HEK293 (cell line): ENCODE measurements at regions not wholly inside any gene's neighbourhood (a gene's known extent, or its start where the extent isn't known, plus 50 kb on each side); places are given as distances from the start of the nearest gene placed in this dataset.

Experiments used
- CTCF ChIA-PET: fragments of 350-600 bp; formaldehyde crosslinking; extraction: SDS; loops from one replicate; lab custom pipeline; 2021; ENCODE audit warnings: antibody characterized with exemption; lab: Yijun Ruan, JAX
- POLR2A ChIA-PET: fragments of 300-600 bp; formaldehyde crosslinking; extraction: SDS; loops from one replicate; lab custom pipeline; 2020; ENCODE audit warnings: antibody characterized with exemption, inconsistent platforms; lab: Yijun Ruan, JAX
- H3K27ac ChIP-seq: fragments of 200-500 bp; sonication (Bioruptor generic); 2 replicates; pipeline ENCODE4 v1.5.1; 2014; ENCODE audit warnings: low read depth, low read length, control low read depth, inconsistent platforms; ENCODE audit errors: extremely low read depth
- H3K36me3 ChIP-seq, 2 experiments: fragments of 200-500 bp in 1 of 2; sonication (Bioruptor generic) in 1 of 2; 1 replicate in 1 of 2; 2 replicates in 1 of 2; pipeline ENCODE4 v1.5.1; 2014 to 2017; ENCODE audit warnings: inconsistent platforms in 2 of 2, low read length in 2 of 2; ENCODE audit not compliant: control insufficient read depth in 2 of 2, insufficient read depth in 1 of 2
- H3K4me1 ChIP-seq: fragments of 200-500 bp; sonication (Bioruptor generic); 2 replicates; pipeline ENCODE4 v1.5.1; 2014; ENCODE audit warnings: mild to moderate bottlenecking, low read length, inconsistent platforms; ENCODE audit not compliant: control insufficient read depth, insufficient read depth
- H3K4me3 ChIP-seq: 2 replicates; pipeline ENCODE4 v1.5.1; 2011; ENCODE audit warnings: low read depth, mild to moderate bottlenecking, control low read depth, low read length, moderate library complexity
- H3K9me3 ChIP-seq: fragments of 200-500 bp; sonication (Bioruptor generic); 2 replicates; pipeline ENCODE4 v1.5.1; 2014; ENCODE audit warnings: low read depth, low read length, inconsistent platforms; ENCODE audit not compliant: control insufficient read depth, insufficient read depth
- BCL11A ChIP-seq: fragments of 450-650 bp; formaldehyde crosslinking; IDR thresholded peaks from 2 replicates; pipeline ENCODE4 v1.5.1; 2016; ENCODE audit warnings: low read depth, missing biosample characterization, missing genetic modification characterization
- FEZF1 ChIP-seq: fragments of 450-650 bp; formaldehyde crosslinking; IDR thresholded peaks from 2 replicates; pipeline ENCODE4 v1.5.1; 2016; ENCODE audit warnings: missing biosample characterization, missing genetic modification characterization
- GLIS1 ChIP-seq: fragments of 450-650 bp; formaldehyde crosslinking; IDR thresholded peaks from 2 replicates; pipeline ENCODE4 v1.5.1; 2016; ENCODE audit warnings: missing biosample characterization, missing genetic modification characterization
- MYNN ChIP-seq: fragments of 450-650 bp; formaldehyde crosslinking; IDR thresholded peaks from 2 replicates; pipeline ENCODE4 v1.5.1; 2016; ENCODE audit warnings: missing biosample characterization, missing genetic modification characterization, borderline replicate concordance
- OVOL3 ChIP-seq: fragments of 450-650 bp; formaldehyde crosslinking; IDR thresholded peaks from 2 replicates; pipeline ENCODE4 v1.5.1; 2016; ENCODE audit warnings: missing biosample characterization, missing genetic modification characterization
- RBAK ChIP-seq: fragments of 450-650 bp; formaldehyde crosslinking; IDR thresholded peaks from 2 replicates; pipeline ENCODE4 v1.5.1; 2016; ENCODE audit warnings: missing biosample characterization, missing genetic modification characterization
- SALL2 ChIP-seq: fragments of 450-650 bp; formaldehyde crosslinking; IDR thresholded peaks from 2 replicates; pipeline ENCODE4 v1.5.0; 2017; ENCODE audit warnings: missing biosample characterization, mild to moderate bottlenecking, missing genetic modification characterization, borderline replicate concordance
- WT1 ChIP-seq: fragments of 450-650 bp; formaldehyde crosslinking; IDR thresholded peaks from 2 replicates; pipeline ENCODE4 v1.5.1; 2016; ENCODE audit warnings: missing biosample characterization, missing genetic modification characterization
- ZBTB26 ChIP-seq: fragments of 450-650 bp; formaldehyde crosslinking; optimal IDR thresholded peaks from 2 replicates; pipeline ENCODE3; 2016; ENCODE audit warnings: missing biosample characterization, mild to moderate bottlenecking, missing genetic modification characterization
- ZNF202 ChIP-seq: fragments of 450-650 bp; formaldehyde crosslinking; IDR thresholded peaks from 2 replicates; pipeline ENCODE4 v1.5.1; 2016; ENCODE audit warnings: missing biosample characterization, missing genetic modification characterization, borderline replicate concordance
- ZNF211 ChIP-seq: fragments of 450-650 bp; formaldehyde crosslinking; IDR thresholded peaks from 2 replicates; pipeline ENCODE4 v1.5.1; 2016; ENCODE audit warnings: low read depth, missing biosample characterization, missing genetic modification characterization
- ZNF37A ChIP-seq: fragments of 450-650 bp; IDR thresholded peaks from 2 replicates; pipeline ENCODE4 v1.5.1; 2018; ENCODE audit warnings: missing biosample characterization, missing genetic modification characterization
- ZNF510 ChIP-seq: fragments of 450-650 bp; formaldehyde crosslinking; IDR thresholded peaks from 2 replicates; pipeline ENCODE4 v1.5.1; 2018; ENCODE audit warnings: mild to moderate bottlenecking, missing genetic modification characterization, missing biosample characterization; ENCODE audit not compliant: insufficient replicate concordance
- ZNF549 ChIP-seq: fragments of 450-650 bp; IDR thresholded peaks from 2 replicates; pipeline ENCODE4 v1.5.1; 2018; ENCODE audit warnings: missing biosample characterization, missing genetic modification characterization, mild to moderate bottlenecking, inconsistent platforms, moderate library complexity
- ZNF555 ChIP-seq: fragments of 450-650 bp; formaldehyde crosslinking; conservative IDR thresholded peaks from 2 replicates; pipeline ENCODE4 v1.5.1; 2017; ENCODE audit warnings: missing biosample characterization, mild to moderate bottlenecking, missing genetic modification characterization, inconsistent platforms
- ZNF600 ChIP-seq: fragments of 450-650 bp; formaldehyde crosslinking; IDR thresholded peaks from 2 replicates; pipeline ENCODE4 v1.5.1; 2016; ENCODE audit warnings: missing biosample characterization, missing genetic modification characterization
- ZNF624 ChIP-seq: fragments of 450-650 bp; formaldehyde crosslinking; IDR thresholded peaks from 2 replicates; pipeline ENCODE4 v1.5.1; 2017; ENCODE audit warnings: missing biosample characterization, missing genetic modification characterization
- ZNF626 ChIP-seq: fragments of 450-650 bp; sonication (Bioruptor Pico); formaldehyde crosslinking; IDR thresholded peaks from 2 replicates; pipeline ENCODE4 v1.5.1; 2018; ENCODE audit warnings: missing biosample characterization, missing genetic modification characterization, inconsistent platforms
- ZNF629 ChIP-seq: fragments of 450-650 bp; formaldehyde crosslinking; IDR thresholded peaks from 2 replicates; pipeline ENCODE4 v1.5.1; 2017; ENCODE audit warnings: missing biosample characterization, missing genetic modification characterization
- ZNF704 ChIP-seq: fragments of 450-650 bp; formaldehyde crosslinking; IDR thresholded peaks from 2 replicates; pipeline ENCODE4 v1.5.1; 2016; ENCODE audit warnings: missing biosample characterization, missing genetic modification characterization
- ZNF792 ChIP-seq: fragments of 450-650 bp; formaldehyde crosslinking; IDR thresholded peaks from 2 replicates; pipeline ENCODE4 v1.5.1; 2016; ENCODE audit warnings: missing biosample characterization, missing genetic modification characterization
- TF ChIP-seq, protein P1 (sequence below): sonication (generic); formaldehyde crosslinking; IDR thresholded peaks from 2 replicates; pipeline ENCODE4 v1.8.1; 2022; ENCODE audit warnings: mild to moderate bottlenecking, moderate library complexity, missing genetic modification reagents
- TF ChIP-seq, protein P2 (sequence below): fragments of 450-650 bp; formaldehyde crosslinking; IDR thresholded peaks from 2 replicates; pipeline ENCODE4 v1.5.1; 2016; ENCODE audit warnings: missing biosample characterization, missing genetic modification characterization
- TF ChIP-seq, protein P3 (sequence below): fragments of 450-650 bp; formaldehyde crosslinking; IDR thresholded peaks from 2 replicates; pipeline ENCODE4 v1.5.1; 2017; ENCODE audit warnings: missing biosample characterization, missing genetic modification characterization
- TF ChIP-seq, protein P4 (sequence below): fragments of 450-650 bp; formaldehyde crosslinking; IDR thresholded peaks from 2 replicates; pipeline ENCODE4 v1.5.1; 2016; ENCODE audit warnings: missing biosample characterization, missing genetic modification characterization
- TF ChIP-seq, protein P5 (sequence below): IDR thresholded peaks from 2 replicates; pipeline ENCODE4 v1.6.1; 2011; ENCODE audit warnings: mild to moderate bottlenecking, low read depth, low read length, borderline replicate concordance

DNA sequence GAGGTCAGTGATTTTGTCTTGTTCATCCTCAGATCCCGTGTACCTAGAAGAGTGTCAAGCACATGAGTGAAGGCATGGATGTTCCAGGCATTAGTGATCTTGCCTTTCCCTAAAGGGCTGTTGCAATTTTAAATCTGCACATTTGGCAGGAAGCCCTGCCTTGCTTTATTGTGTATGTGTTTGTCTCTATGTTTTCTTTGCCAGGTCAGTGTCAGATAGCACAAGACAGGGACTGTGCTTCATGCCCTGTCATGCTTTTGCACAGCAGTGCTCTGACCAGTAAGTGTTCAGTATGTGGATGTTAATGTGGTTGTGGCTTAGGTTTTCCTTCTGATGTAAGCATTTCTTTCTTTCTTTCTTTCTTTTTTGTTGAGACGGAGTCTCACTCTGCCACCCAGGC, 131.5 kb downstream of the RGPD3 start:
- no peaks in the 10 kb centered on the region for H3K9me3 ChIP-seq
- ChIA-PET POLR2A (no interaction called here), CTCF (no interaction called here)
- no peak overlapping the region for H3K4me3 ChIP-seq
- no peak overlapping the region for H3K27ac ChIP-seq
- no peaks in the 10 kb centered on the region for H3K36me3 ChIP-seq
- no peaks in the 10 kb centered on the region for H3K4me1 ChIP-seq
- no peak for TF ChIP-seq WT1 (tag by site-specific recombination)
- no peak for TF ChIP-seq ZNF555 (tag by site-specific recombination)
- TF ChIP-seq SALL2, result no peak
- no peak for TF ChIP-seq ZNF792
- TF ChIP-seq MYNN (tag by site-specific recombination), result no peak
- TF ChIP-seq ZNF549, result no peak
- no peak for TF ChIP-seq ZNF202 (tag by site-specific recombination)
- no peak for TF ChIP-seq ZNF624 (tag by site-specific recombination)
- no peak for TF ChIP-seq BCL11A (tag by site-specific recombination)
- TF ChIP-seq, protein P1, sequence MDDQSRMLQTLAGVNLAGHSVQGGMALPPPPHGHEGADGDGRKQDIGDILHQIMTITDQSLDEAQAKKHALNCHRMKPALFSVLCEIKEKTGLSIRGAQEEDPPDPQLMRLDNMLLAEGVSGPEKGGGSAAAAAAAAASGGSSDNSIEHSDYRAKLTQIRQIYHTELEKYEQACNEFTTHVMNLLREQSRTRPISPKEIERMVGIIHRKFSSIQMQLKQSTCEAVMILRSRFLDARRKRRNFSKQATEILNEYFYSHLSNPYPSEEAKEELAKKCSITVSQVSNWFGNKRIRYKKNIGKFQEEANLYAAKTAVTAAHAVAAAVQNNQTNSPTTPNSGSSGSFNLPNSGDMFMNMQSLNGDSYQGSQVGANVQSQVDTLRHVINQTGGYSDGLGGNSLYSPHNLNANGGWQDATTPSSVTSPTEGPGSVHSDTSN (CRISPR knock-in tag), result no peak
- TF ChIP-seq RBAK (tag by site-specific recombination), result no peak
- TF ChIP-seq OVOL3 (tag by site-specific recombination), result no peak
- no peak for TF ChIP-seq FEZF1 (tag by site-specific recombination)
- TF ChIP-seq ZNF626, result no peak
- no peak for TF ChIP-seq ZNF510 (tag by site-specific recombination)
- no peak for TF ChIP-seq GLIS1 (tag by site-specific recombination)
- TF ChIP-seq, protein P2, sequence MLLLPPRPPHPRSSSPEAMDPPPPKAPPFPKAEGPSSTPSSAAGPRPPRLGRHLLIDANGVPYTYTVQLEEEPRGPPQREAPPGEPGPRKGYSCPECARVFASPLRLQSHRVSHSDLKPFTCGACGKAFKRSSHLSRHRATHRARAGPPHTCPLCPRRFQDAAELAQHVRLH, result no peak
- no peak for TF ChIP-seq ZBTB26 (tag by site-specific recombination)
- TF ChIP-seq ZNF37A (tag by site-specific recombination), result no peak

- H3K4me1 ChIP-seq, result no peaks in the 10 kb centered on the region
- TF ChIP-seq ZNF211 (tag by site-specific recombination), result no peak
- no peak for TF ChIP-seq ZNF629
- TF ChIP-seq, all 188 proteins: peak for 0
- no peaks in the 10 kb centered on the region for H3K36me3 ChIP-seq
- H3K9me3 ChIP-seq, result no peaks in the 10 kb centered on the region
- ChIA-PET CTCF (no interaction called here), POLR2A (no interaction called here)
- H3K4me3 ChIP-seq, result no peak overlapping the region
- no peak overlapping the region for H3K27ac ChIP-seq
Measured at GRCh38 chr2:106336108-106336507, 132.1 kb downstream of the RGPD3 start.

- Histone ChIP-seq H3K4me3 (no peak overlapping the region), H3K4me1 (no peaks in the 10 kb centered on the region), H3K36me3 (no peaks in the 10 kb centered on the region), H3K9me3 (no peaks in the 10 kb centered on the region), H3K27ac (no peak overlapping the region)
- ChIA-PET POLR2A (no interaction called here), CTCF (no interaction called here)
- TF ChIP-seq ZNF600 (tag by site-specific recombination) (no peak), ZNF704 (tag by site-specific recombination) (no peak), ZNF624 (tag by site-specific recombination) (no peak), MYNN (tag by site-specific recombination) (no peak)
- TF ChIP-seq, protein P3, sequence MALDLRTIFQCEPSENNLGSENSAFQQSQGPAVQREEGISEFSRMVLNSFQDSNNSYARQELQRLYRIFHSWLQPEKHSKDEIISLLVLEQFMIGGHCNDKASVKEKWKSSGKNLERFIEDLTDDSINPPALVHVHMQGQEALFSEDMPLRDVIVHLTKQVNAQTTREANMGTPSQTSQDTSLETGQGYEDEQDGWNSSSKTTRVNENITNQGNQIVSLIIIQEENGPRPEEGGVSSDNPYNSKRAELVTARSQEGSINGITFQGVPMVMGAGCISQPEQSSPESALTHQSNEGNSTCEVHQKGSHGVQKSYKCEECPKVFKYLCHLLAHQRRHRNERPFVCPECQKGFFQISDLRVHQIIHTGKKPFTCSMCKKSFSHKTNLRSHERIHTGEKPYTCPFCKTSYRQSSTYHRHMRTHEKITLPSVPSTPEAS, result no peak
- TF ChIP-seq, protein P4, sequence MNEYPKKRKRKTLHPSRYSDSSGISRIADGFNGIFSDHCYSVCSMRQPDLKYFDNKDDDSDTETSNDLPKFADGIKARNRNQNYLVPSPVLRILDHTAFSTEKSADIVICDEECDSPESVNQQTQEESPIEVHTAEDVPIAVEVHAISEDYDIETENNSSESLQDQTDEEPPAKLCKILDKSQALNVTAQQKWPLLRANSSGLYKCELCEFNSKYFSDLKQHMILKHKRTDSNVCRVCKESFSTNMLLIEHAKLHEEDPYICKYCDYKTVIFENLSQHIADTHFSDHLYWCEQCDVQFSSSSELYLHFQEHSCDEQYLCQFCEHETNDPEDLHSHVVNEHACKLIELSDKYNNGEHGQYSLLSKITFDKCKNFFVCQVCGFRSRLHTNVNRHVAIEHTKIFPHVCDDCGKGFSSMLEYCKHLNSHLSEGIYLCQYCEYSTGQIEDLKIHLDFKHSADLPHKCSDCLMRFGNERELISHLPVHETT, result no peak
- TF ChIP-seq, protein P5, sequence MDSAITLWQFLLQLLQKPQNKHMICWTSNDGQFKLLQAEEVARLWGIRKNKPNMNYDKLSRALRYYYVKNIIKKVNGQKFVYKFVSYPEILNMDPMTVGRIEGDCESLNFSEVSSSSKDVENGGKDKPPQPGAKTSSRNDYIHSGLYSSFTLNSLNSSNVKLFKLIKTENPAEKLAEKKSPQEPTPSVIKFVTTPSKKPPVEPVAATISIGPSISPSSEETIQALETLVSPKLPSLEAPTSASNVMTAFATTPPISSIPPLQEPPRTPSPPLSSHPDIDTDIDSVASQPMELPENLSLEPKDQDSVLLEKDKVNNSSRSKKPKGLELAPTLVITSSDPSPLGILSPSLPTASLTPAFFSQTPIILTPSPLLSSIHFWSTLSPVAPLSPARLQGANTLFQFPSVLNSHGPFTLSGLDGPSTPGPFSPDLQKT, result no peak
Measured at GRCh38 chr2:106334802-106335201, 133.4 kb downstream of the RGPD3 start.
